SK-N-MC (cell line): ENCODE measurements at regions not wholly inside any gene's neighbourhood (a gene's known extent, or its start where the extent isn't known, plus 50 kb on each side); places are given as distances from the start of the nearest gene placed in this dataset.
A peak's percentile ranks its signal among the peaks of the same experiment; 100 is the strongest.

Source experiments
- DNase-seq: peaks from one replicate; pipeline ENCODE4 v3.0.0-alpha.2; 2011; ENCODE audit warnings: low read depth, low spot score
- H3K27ac ChIP-seq: fragments of 200-600 bp; sonication (generic); 2 replicates; pipeline ENCODE4 v1.5.1; 2016; ENCODE audit warnings: mixed run types
- H3K36me3 ChIP-seq: fragments of 200-600 bp; sonication (generic); 2 replicates; pipeline ENCODE4 v1.6.1; 2017; ENCODE audit warnings: antibody characterized with exemption, low read length, mixed read lengths; ENCODE audit not compliant: insufficient read depth
- H3K4me3 ChIP-seq: fragments of 200-600 bp; sonication (generic); 2 replicates; pipeline ENCODE4 v1.5.1; 2016
- H3K9ac ChIP-seq: fragments of 200-600 bp; sonication (generic); 2 replicates; pipeline ENCODE4 v1.8.0; 2017; ENCODE audit warnings: mixed run types, mixed read lengths; ENCODE audit not compliant: insufficient read length
- H3K9me3 ChIP-seq: fragments of 200-600 bp; sonication (generic); 2 replicates; pipeline ENCODE4 v1.6.1; 2017; ENCODE audit warnings: low read depth, mild to moderate bottlenecking, antibody characterized with exemption, low read length, moderate library complexity, mixed read lengths
- EZH2 ChIP-seq: fragments of 200-600 bp; sonication (generic); IDR thresholded peaks from one replicate; pipeline ENCODE4 v1.6.1; 2017; ENCODE audit warnings: antibody characterized with exemption
- FOXP2 ChIP-seq: optimal IDR thresholded peaks from 2 replicates; pipeline ENCODE3; 2011; ENCODE audit warnings: mild to moderate bottlenecking, moderate library complexity; ENCODE audit not compliant: insufficient read depth; ENCODE audit errors: extremely low read length, control extremely low read depth
- POLR2AphosphoS5 ChIP-seq: IDR thresholded peaks from 2 replicates; pipeline ENCODE4 v1.6.1; 2012; ENCODE audit warnings: mild to moderate bottlenecking, low read depth, low read length, borderline replicate concordance

DNA sequence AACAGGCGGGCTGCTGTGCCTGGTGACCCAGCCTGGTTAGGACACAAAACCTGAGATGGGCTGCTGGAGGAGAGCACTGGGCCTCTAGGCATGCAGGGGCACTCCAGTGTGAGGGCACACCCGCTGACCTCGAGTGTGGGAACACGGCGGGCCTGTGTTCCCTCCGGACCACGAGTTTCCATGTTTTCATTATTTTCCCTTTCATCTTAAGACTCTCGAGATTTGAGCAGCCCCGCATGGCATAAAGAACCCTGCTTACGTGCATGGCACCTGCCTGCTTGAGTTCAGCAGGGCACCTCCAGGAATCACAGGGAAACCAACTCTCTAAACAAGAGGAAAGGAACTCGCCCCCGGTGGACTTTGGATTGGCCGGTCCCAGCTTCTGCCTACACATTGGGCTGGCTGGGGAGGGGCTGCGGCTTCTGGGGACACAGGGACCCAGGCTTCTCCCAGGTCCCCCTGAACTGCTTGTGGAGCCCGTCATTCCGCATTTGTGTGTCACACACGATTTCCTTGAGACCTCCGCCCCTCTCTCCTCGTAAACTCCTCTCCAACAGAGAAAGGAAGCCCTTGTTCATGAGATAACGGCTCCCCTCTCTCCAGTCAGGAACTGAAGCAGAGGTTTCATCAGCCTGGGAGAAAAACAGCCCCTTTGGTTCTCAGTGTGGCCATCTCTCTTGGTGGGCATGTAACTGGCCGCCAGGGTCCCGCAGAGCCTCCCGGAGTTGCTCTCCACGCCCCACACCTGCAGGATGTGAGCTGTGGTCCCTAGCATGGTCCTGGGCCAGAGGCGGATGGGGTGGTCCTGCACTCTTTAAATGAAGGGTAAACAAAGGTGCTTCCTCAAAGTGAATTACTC is 181.8 kb downstream of the TTLL2 start:
- TF ChIP-seq FOXP2: no peak
- TF ChIP-seq POLR2AphosphoS5: no peak
- no peak for TF ChIP-seq EZH2
- Histone ChIP-seq H3K4me3 (no peak overlapping the region), H3K27ac (no peak overlapping the region), H3K9me3 (no peaks in the 10 kb centered on the region), H3K9ac (no peak overlapping the region), H3K36me3 (no peaks in the 10 kb centered on the region)
- no peak for DNase-seq

GRCh38 chr6:167507376-167507945 is 182.6 kb downstream of the TTLL2 start:
- TF ChIP-seq POLR2AphosphoS5 (no peak), EZH2 (no peak), FOXP2 (no peak)
- H3K9ac ChIP-seq: no peak overlapping the region
- H3K36me3 ChIP-seq: no peaks in the 10 kb centered on the region
- H3K9me3 ChIP-seq: no peaks in the 10 kb centered on the region
- no peak overlapping the region for H3K4me3 ChIP-seq
- no peak for DNase-seq
- no peak overlapping the region for H3K27ac ChIP-seq

DNA sequence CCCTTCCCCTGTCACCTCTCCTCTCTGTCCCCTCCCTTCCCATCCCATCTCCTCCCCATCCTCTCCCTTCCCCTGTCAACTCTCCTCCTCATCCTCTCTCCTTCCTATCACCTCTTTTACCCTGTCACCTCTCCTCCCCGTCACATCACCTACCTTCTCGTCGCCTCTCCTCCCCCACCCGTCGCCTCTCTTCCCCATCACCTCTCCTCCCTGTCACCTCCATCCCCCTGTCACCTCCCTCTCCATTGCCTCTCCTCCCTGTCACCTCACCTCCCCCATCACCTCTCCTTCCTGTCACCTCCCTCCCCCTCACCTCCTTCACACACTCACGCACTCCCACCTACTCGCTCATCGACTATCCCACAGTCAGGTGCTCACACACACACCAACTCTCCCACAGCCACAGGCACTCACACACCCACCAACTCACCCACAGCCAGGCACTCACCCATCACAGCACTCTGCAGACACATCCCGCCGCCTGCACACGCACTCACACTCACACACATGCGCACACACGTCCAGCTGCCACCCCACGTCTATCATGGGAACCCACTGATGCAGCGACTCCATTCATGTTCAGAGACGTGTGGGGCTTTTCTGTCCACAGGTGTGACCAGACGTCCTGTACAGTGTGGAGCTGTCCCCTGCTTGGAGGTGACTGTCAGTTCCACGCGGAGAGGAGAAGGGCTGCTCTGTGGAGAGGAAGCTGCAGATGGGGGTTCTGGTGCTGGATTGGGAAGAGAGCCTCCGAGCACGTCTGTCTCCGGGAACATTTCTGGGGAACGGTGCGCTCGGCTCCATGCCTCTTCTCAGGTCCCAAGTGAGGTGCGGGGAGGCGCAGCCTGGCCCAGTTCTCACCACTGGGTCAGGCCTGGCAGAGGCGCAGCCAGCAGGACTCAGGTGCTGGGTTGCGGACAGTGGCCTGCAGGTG is 184.3 kb downstream of the TTLL2 start:
- Histone ChIP-seq H3K36me3 (no peaks in the 10 kb centered on the region), H3K9me3 (no peaks in the 10 kb centered on the region), H3K4me3 (no peak overlapping the region), H3K27ac (no peak overlapping the region), H3K9ac (no peak overlapping the region)
- TF ChIP-seq POLR2AphosphoS5 (no peak), EZH2 (no peak), FOXP2 (no peak)
- DNase-seq: no peak

GRCh38 chr6:167509853-167510220 is 185.0 kb downstream of the TTLL2 start:
- DNase-seq: no peak
- Histone ChIP-seq H3K36me3 (no peaks in the 10 kb centered on the region), H3K27ac (no peak overlapping the region), H3K4me3 (no peak overlapping the region), H3K9me3 (no peaks in the 10 kb centered on the region), H3K9ac (no peak overlapping the region)
- no peak for TF ChIP-seq POLR2AphosphoS5
- TF ChIP-seq FOXP2: no peak
- no peak for TF ChIP-seq EZH2

- no peak overlapping the region for H3K9ac ChIP-seq
- H3K9me3 ChIP-seq: no peaks in the 10 kb centered on the region
- DNase-seq: no peak
- no peak for TF ChIP-seq POLR2AphosphoS5
- no peak for TF ChIP-seq EZH2
- TF ChIP-seq FOXP2: no peak
- no peak overlapping the region for H3K27ac ChIP-seq
- no peak overlapping the region for H3K4me3 ChIP-seq
- no peaks in the 10 kb centered on the region for H3K36me3 ChIP-seq
These were observed 185.8 kb downstream of the TTLL2 start for GRCh38 chr6:167510648-167511047.

- H3K4me3 ChIP-seq: no peak overlapping the region
- H3K9me3 ChIP-seq: no peaks in the 10 kb centered on the region
- TF ChIP-seq POLR2AphosphoS5 (no peak), EZH2 (no peak), FOXP2 (no peak)
- no peaks in the 10 kb centered on the region for H3K36me3 ChIP-seq
- no peak for DNase-seq
- peak overlapping the region; percentile 94; the same call in 1 of the 2 replicates for H3K27ac ChIP-seq
- H3K9ac ChIP-seq: no peak overlapping the region
These were observed 187.9 kb downstream of the TTLL2 start for GRCh38 chr6:167512696-167513375.

- Histone ChIP-seq H3K4me3 (peak overlapping the region; percentile 73), H3K27ac (peak overlapping the region; percentile 94), H3K36me3 (no peaks in the 10 kb centered on the region), H3K9me3 (no peaks in the 10 kb centered on the region), H3K9ac (peak overlapping the region; percentile 59)
- TF ChIP-seq EZH2 (no peak), FOXP2 (peak; percentile 42)
- DNase-seq: peak; percentile 50
These were observed 188.9 kb downstream of the TTLL2 start for GRCh38 chr6:167513778-167514177.
